ENCODE measurements at regions not wholly inside any gene's neighbourhood (a gene's known extent, or its start where the extent isn't known, plus 50 kb on each side); places are given as distances from the start of the nearest gene placed in this dataset.
A peak's percentile ranks its signal among the peaks of the same experiment; 100 is the strongest.

DNA sequence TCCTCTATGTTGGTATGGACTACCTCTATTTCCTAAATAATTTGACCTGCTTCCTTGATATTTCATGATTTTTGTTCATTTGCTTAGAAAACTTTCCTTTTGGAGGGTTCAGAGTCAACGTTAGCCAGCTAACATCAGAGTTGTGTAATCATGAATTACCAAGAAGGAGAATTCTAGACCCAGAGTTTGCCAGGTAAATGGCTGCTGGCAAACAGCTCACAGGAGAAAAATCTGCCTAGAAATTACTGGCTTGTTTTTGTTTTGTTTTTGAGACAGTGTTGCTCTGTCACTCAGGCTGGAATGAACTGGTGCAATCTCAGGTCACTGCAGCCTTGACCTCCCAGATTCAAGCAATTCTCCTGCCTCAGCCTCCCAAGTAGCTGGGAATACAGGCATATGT is 111.4 kb upstream of the SALL1 start (continued):
- TF ChIP-seq, protein P1, sequence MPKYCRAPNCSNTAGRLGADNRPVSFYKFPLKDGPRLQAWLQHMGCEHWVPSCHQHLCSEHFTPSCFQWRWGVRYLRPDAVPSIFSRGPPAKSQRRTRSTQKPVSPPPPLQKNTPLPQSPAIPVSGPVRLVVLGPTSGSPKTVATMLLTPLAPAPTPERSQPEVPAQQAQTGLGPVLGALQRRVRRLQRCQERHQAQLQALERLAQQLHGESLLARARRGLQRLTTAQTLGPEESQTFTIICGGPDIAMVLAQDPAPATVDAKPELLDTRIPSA (CRISPR knock-in tag; IDR thresholded peaks at IDR 0.05; ENCODE audit: borderline replicate concordance) = no peak

GRCh38 chr16:51261919-51262318 is 110.8 kb upstream of the SALL1 start:
- in situ Hi-C loops (cut with HindIII; ENCODE audit: extremely low pct_ligation_motif_present, low pct_unique_long_range_greater_than_20kb) (no loop called here), intact Hi-C loops (cut with micrococcal nuclease; ENCODE audit: unreplicated experiment) (no loop called here)
- FAIRE-seq = no peak
- CTCF ChIA-PET (ENCODE audit: low intra/inter-chr PET ratio, low total read pairs) = no interaction called here
- no peak for DNase-seq (ENCODE audit: low spot score)
- ATAC-seq = no peak
- no peaks in the 10 kb centered on the region for H3K27me3 ChIP-seq (ENCODE audit: control insufficient read depth in 1 of 2, insufficient read depth in 2 of 2, low read length in 2 of 2)
- 35% methylated on average over 1 of the region's 1 CpG for WGBS (ENCODE audit: low lambda C conversion rate)
- no peak overlapping the region for H3K4me2 ChIP-seq (ENCODE audit: low read depth, low read length)
- H3K4me3 ChIP-seq (replicated peaks in 1 of 3; ENCODE audit: insufficient read depth in 1 of 3, low read depth in 2 of 3, low read length in 3 of 3) = no peak overlapping the region
- no peaks in the 10 kb centered on the region for H3K36me3 ChIP-seq (replicated peaks in 1 of 2; ENCODE audit: control insufficient read depth in 1 of 2, insufficient read depth in 2 of 2, low read length in 2 of 2)
- no peak overlapping the region for H2AFZ ChIP-seq (ENCODE audit: low read length)
- no peak overlapping the region for H3K27ac ChIP-seq (ENCODE audit: extremely low read length, insufficient read depth, low read length)
- TF ChIP-seq FOXA1 (IDR thresholded peaks at IDR 0.05) (peak; percentile 23; the same call in 1 of the 2 replicates), FOXA1 (CRISPR knock-in tag; IDR thresholded peaks at IDR 0.05) (no peak), ZNF33A (CRISPR knock-in tag; IDR thresholded peaks at IDR 0.05; ENCODE audit: borderline replicate concordance) (no peak), PCBP2 (optimal IDR thresholded peaks at IDR 0.05; ENCODE audit: low read depth, low read length, poor library complexity, severe bottlenecking) (peak; percentile 99), HNRNPK (IDR thresholded peaks at IDR 0.05; ENCODE audit: low read depth, low read length, poor library complexity, severe bottlenecking) (peak; percentile 85), EEA1 (CRISPR knock-in tag; IDR thresholded peaks at IDR 0.05; ENCODE audit: borderline replicate concordance) (no peak), FOXK2 (IDR thresholded peaks at IDR 0.05) (0 out of 2 replicates have a peak, but pooled peaks have one; percentile 6), IKZF1 (IDR thresholded peaks at IDR 0.05) (0 out of 2 replicates have a peak, but pooled peaks have one; percentile 44)
- H3K4me1 ChIP-seq (ENCODE audit: insufficient read depth, low read length) = no peaks in the 10 kb centered on the region
- no peaks in the 10 kb centered on the region for H3K79me2 ChIP-seq (ENCODE audit: insufficient read depth, low read length)
- no TSS peak for BruUV-seq (replicated peaks)
- H4K20me1 ChIP-seq (ENCODE audit: insufficient read depth, low read length) = no peaks in the 10 kb centered on the region
- H3K9ac ChIP-seq (ENCODE audit: insufficient read depth, low read depth, low read length) = no peak overlapping the region
- 0 out of 2 replicates have a peak, but pooled peaks cover 15% of the 10 kb centered on the region for H3K9me3 ChIP-seq (ENCODE audit: low read length)
- POLR2A ChIA-PET = no interaction called here
